Trophoblast cell (in vitro differentiated cells and primary cell): ENCODE measurements at regions not wholly inside any gene's neighbourhood (a gene's known extent, or its start where the extent isn't known, plus 50 kb on each side); places are given as distances from the start of the nearest gene placed in this dataset.

Experiments used
- DNase-seq, 2 donors: peaks; one replicate each; pipeline ENCODE4 v3.0.0-alpha.2; 2016
- H2AFZ ChIP-seq: 2 replicates; pipeline ENCODE4 v1.6.1; 2013; ENCODE audit warnings: low read length, moderate library complexity, mild to moderate bottlenecking; ENCODE audit not compliant: insufficient read depth, poor library complexity
- H2AK5ac ChIP-seq: 2 replicates; pipeline ENCODE4 v1.6.1; 2013; ENCODE audit warnings: mild to moderate bottlenecking, low read length
- H2BK120ac ChIP-seq: 2 replicates; pipeline ENCODE4 v1.6.1; 2013; ENCODE audit warnings: low read length, mild to moderate bottlenecking, moderate library complexity; ENCODE audit not compliant: insufficient read depth, poor library complexity
- H2BK12ac ChIP-seq: 2 replicates; pipeline ENCODE4 v1.6.1; 2013; ENCODE audit warnings: mild to moderate bottlenecking, low read length, moderate library complexity
- H2BK5ac ChIP-seq: 2 replicates; pipeline ENCODE4 v1.6.1; 2013; ENCODE audit warnings: low read length, low read depth, moderate library complexity, mild to moderate bottlenecking; ENCODE audit not compliant: poor library complexity
- H3K14ac ChIP-seq: 2 replicates; pipeline ENCODE4 v1.6.1; 2013; ENCODE audit warnings: mild to moderate bottlenecking, low read length
- H3K18ac ChIP-seq: 2 replicates; pipeline ENCODE4 v1.6.1; 2013; ENCODE audit warnings: mild to moderate bottlenecking, low read length
- H3K23ac ChIP-seq: 2 replicates; pipeline ENCODE4 v1.6.1; 2013; ENCODE audit warnings: low read length
- H3K27ac ChIP-seq: 2 replicates; pipeline ENCODE4 v1.5.1; 2013; ENCODE audit warnings: low read depth, mild to moderate bottlenecking, inconsistent platforms, low read length, moderate library complexity
- H3K27me3 ChIP-seq: 2 replicates; pipeline ENCODE4 v1.6.1; 2013; ENCODE audit warnings: inconsistent platforms, mild to moderate bottlenecking, low read length, moderate library complexity; ENCODE audit not compliant: insufficient read depth
- H3K36me3 ChIP-seq, 2 experiments: 1 replicate in 1 of 2; 2 replicates in 1 of 2; pipeline ENCODE4 v1.6.1; 2013; ENCODE audit warnings: low read length in 2 of 2, mild to moderate bottlenecking in 2 of 2, moderate library complexity in 1 of 2; ENCODE audit not compliant: insufficient read depth in 2 of 2, control insufficient read depth in 1 of 2
- H3K4ac ChIP-seq: 2 replicates; pipeline ENCODE4 v1.6.1; 2013; ENCODE audit warnings: low read depth, mild to moderate bottlenecking, low read length, moderate library complexity
- H3K4me1 ChIP-seq, 2 experiments: 1 replicate in 1 of 2; 2 replicates in 1 of 2; pipeline ENCODE4 v1.6.1; 2013; ENCODE audit warnings: low read length in 2 of 2, mild to moderate bottlenecking in 2 of 2, moderate library complexity in 1 of 2; ENCODE audit not compliant: insufficient read depth in 2 of 2, control insufficient read depth in 1 of 2
- H3K4me2 ChIP-seq: 2 replicates; pipeline ENCODE4 v1.6.1; 2013; ENCODE audit warnings: inconsistent platforms, mild to moderate bottlenecking, low read length, moderate library complexity
- H3K4me3 ChIP-seq: 2 replicates; pipeline ENCODE4 v1.5.1; 2013; ENCODE audit warnings: mild to moderate bottlenecking, low read depth, low read length, inconsistent platforms
- H3K79me1 ChIP-seq: one replicate; pipeline ENCODE4 v1.6.1; 2013; ENCODE audit warnings: low read length
- H3K79me2 ChIP-seq: 2 replicates; pipeline ENCODE4 v1.6.1; 2013; ENCODE audit warnings: low read length, mild to moderate bottlenecking; ENCODE audit not compliant: control insufficient read depth, insufficient read depth, poor library complexity
- H3K9ac ChIP-seq: 2 replicates; pipeline ENCODE4 v1.6.1; 2013; ENCODE audit warnings: mild to moderate bottlenecking, low read length
- H3K9me3 ChIP-seq: 2 replicates; pipeline ENCODE4 v1.6.1; 2013; ENCODE audit warnings: low read depth, mild to moderate bottlenecking, control low read depth, inconsistent platforms, low read length; ENCODE audit not compliant: insufficient read depth
- H4K12ac ChIP-seq: 2 replicates; pipeline ENCODE4 v1.6.1; 2013; ENCODE audit warnings: low read depth, mild to moderate bottlenecking, low read length, moderate library complexity
- H4K8ac ChIP-seq: 2 replicates; pipeline ENCODE4 v1.6.1; 2013; ENCODE audit warnings: low read depth, mild to moderate bottlenecking, low read length, moderate library complexity
- H4K91ac ChIP-seq: one replicate; pipeline ENCODE4 v1.6.1; 2013; ENCODE audit warnings: low read depth, mild to moderate bottlenecking, low read length, moderate library complexity
- WGBS: extraction: QIAGEN DNeasy Blood & Tissue Kit; methylation state at CpG from one replicate; pipeline ENCODE4 v1.1.7; 2013; ENCODE audit warnings: missing lambda C conversion rate; ENCODE audit not compliant: insufficient read length, insufficient coverage; ENCODE audit errors: extremely low coverage; 5-methylcytosine and 5-hydroxymethylcytosine counted together

GRCh38 chr13:46992383-46992952, 95.6 kb upstream of the HTR2A start:
- no peaks in the 10 kb centered on the region for H3K9me3 ChIP-seq
- H3K4ac ChIP-seq = no peak overlapping the region
- H4K12ac ChIP-seq = no peak overlapping the region
- no peak overlapping the region for H2BK120ac ChIP-seq
- no peaks in the 10 kb centered on the region for H3K79me1 ChIP-seq
- WGBS = no CpG with 5 or more reads among the region's 3 CpGs
- H3K14ac ChIP-seq = no peak overlapping the region
- H3K4me3 ChIP-seq = no peak overlapping the region
- H2BK12ac ChIP-seq = no peak overlapping the region
- no peak overlapping the region for H2AFZ ChIP-seq
- no peak overlapping the region for H4K8ac ChIP-seq
- H2AK5ac ChIP-seq = no peak overlapping the region
- H3K4me2 ChIP-seq = no peak overlapping the region
- H3K27me3 ChIP-seq = no peaks in the 10 kb centered on the region
- no peak overlapping the region for H3K27ac ChIP-seq
- no peak overlapping the region for H4K91ac ChIP-seq
- H3K23ac ChIP-seq = no peak overlapping the region
- no peak overlapping the region for H3K18ac ChIP-seq
- H2BK5ac ChIP-seq = no peak overlapping the region
- DNase-seq = peak in 1 of 2 donors; percentile 39
- H3K9ac ChIP-seq = no peak overlapping the region
- no peaks in the 10 kb centered on the region for H3K79me2 ChIP-seq
- no peaks in the 10 kb centered on the region for H3K4me1 ChIP-seq
- no peaks in the 10 kb centered on the region for H3K36me3 ChIP-seq

- no peak overlapping the region for H3K18ac ChIP-seq
- H3K4me3 ChIP-seq = no peak overlapping the region
- H3K27ac ChIP-seq = no peak overlapping the region
- H3K14ac ChIP-seq = no peak overlapping the region
- no peaks in the 10 kb centered on the region for H3K79me2 ChIP-seq
- H3K36me3 ChIP-seq = no peaks in the 10 kb centered on the region
- H3K23ac ChIP-seq = no peak overlapping the region
- no peaks in the 10 kb centered on the region for H3K9me3 ChIP-seq
- H3K9ac ChIP-seq = no peak overlapping the region
- H2BK5ac ChIP-seq = no peak overlapping the region
- H4K8ac ChIP-seq = no peak overlapping the region
- H3K4me1 ChIP-seq = no peaks in the 10 kb centered on the region
- H3K4me2 ChIP-seq = no peak overlapping the region
- no peak overlapping the region for H4K91ac ChIP-seq
- no peak overlapping the region for H2AK5ac ChIP-seq
- no peak overlapping the region for H2AFZ ChIP-seq
- no peak overlapping the region for H4K12ac ChIP-seq
- no peaks in the 10 kb centered on the region for H3K27me3 ChIP-seq
- H3K4ac ChIP-seq = no peak overlapping the region
- DNase-seq = no peak
- no peak overlapping the region for H2BK12ac ChIP-seq
- H2BK120ac ChIP-seq = no peak overlapping the region
- H3K79me1 ChIP-seq = no peaks in the 10 kb centered on the region
- WGBS = no CpG with 5 or more reads among the region's 1 CpG
Observed at GRCh38 chr13:46983881-46984280, 87.0 kb upstream of the HTR2A start.

GRCh38 chr13:46982856-46983582, 86.2 kb upstream of the HTR2A start:
- Histone ChIP-seq H2BK12ac (no peak overlapping the region), H3K9ac (no peak overlapping the region), H3K4me1 (no peaks in the 10 kb centered on the region), H2BK5ac (no peak overlapping the region), H3K23ac (no peak overlapping the region), H3K18ac (no peak overlapping the region), H3K9me3 (no peaks in the 10 kb centered on the region), H3K14ac (no peak overlapping the region), H4K12ac (no peak overlapping the region), H2BK120ac (no peak overlapping the region), H3K4ac (no peak overlapping the region), H3K36me3 (no peaks in the 10 kb centered on the region), H3K79me1 (no peaks in the 10 kb centered on the region), H3K79me2 (no peaks in the 10 kb centered on the region), H2AFZ (no peak overlapping the region), H3K27ac (no peak overlapping the region), H3K4me3 (no peak overlapping the region), H4K8ac (no peak overlapping the region), H2AK5ac (no peak overlapping the region), H4K91ac (no peak overlapping the region), H3K27me3 (no peaks in the 10 kb centered on the region), H3K4me2 (no peak overlapping the region)
- no peak for DNase-seq
- no CpG with 5 or more reads among the region's 3 CpGs for WGBS

- H3K9ac ChIP-seq = no peak overlapping the region
- no peak overlapping the region for H3K4me3 ChIP-seq
- H4K91ac ChIP-seq = no peak overlapping the region
- H3K9me3 ChIP-seq = peaks cover 2% of the 10 kb centered on the region
- no peaks in the 10 kb centered on the region for H3K4me1 ChIP-seq
- no peak overlapping the region for H4K8ac ChIP-seq
- no peak overlapping the region for H2AK5ac ChIP-seq
- no peak overlapping the region for H2AFZ ChIP-seq
- H3K4me2 ChIP-seq = no peak overlapping the region
- H3K79me2 ChIP-seq = no peaks in the 10 kb centered on the region
- no peak overlapping the region for H2BK5ac ChIP-seq
- H3K18ac ChIP-seq = no peak overlapping the region
- no peaks in the 10 kb centered on the region for H3K27me3 ChIP-seq
- H2BK12ac ChIP-seq = no peak overlapping the region
- no peak overlapping the region for H3K4ac ChIP-seq
- H3K79me1 ChIP-seq = no peaks in the 10 kb centered on the region
- no peak overlapping the region for H3K14ac ChIP-seq
- no peak overlapping the region for H3K23ac ChIP-seq
- no peak overlapping the region for H3K27ac ChIP-seq
- no peak overlapping the region for H4K12ac ChIP-seq
- no peaks in the 10 kb centered on the region for H3K36me3 ChIP-seq
- no peak for DNase-seq
- no peak overlapping the region for H2BK120ac ChIP-seq
Observed at GRCh38 chr13:46975173-46975572, 78.3 kb upstream of the HTR2A start.
